ENCODE measurements at regions not wholly inside any gene's neighbourhood (a gene's known extent, or its start where the extent isn't known, plus 50 kb on each side); places are given as distances from the start of the nearest gene placed in this dataset.

GRCh38 chr12:124370851-124371250 is 76.0 kb downstream of the RFLNA start:
- no peaks in the 10 kb centered on the region for H3K9me2 ChIP-seq (replicated peaks; ENCODE audit: control insufficient read depth, low read length)
- H3K9me3 ChIP-seq (ENCODE audit: control insufficient read depth, insufficient read depth, low read length): no peaks in the 10 kb centered on the region
- no peak overlapping the region for H3K4me3 ChIP-seq (ENCODE audit: low read length)
- no peak for TF ChIP-seq CTCF (IDR thresholded peaks at IDR 0.05; ENCODE audit: low read depth, low read length, poor library complexity, severe bottlenecking)
- no peaks in the 10 kb centered on the region for H3K4me1 ChIP-seq (ENCODE audit: control insufficient read depth, low read length)
- H3K79me2 ChIP-seq (ENCODE audit: control insufficient read depth, low read length): no peaks in the 10 kb centered on the region
- peaks cover 3% of the 10 kb centered on the region; the same call in 1 of the 2 replicates for H3K36me3 ChIP-seq (ENCODE audit: control insufficient read depth, low read length)
- H3K4me2 ChIP-seq (ENCODE audit: low read length): no peak overlapping the region
- no peaks in the 10 kb centered on the region for H3K27me3 ChIP-seq (ENCODE audit: control insufficient read depth, low read length)
- H4K20me1 ChIP-seq (ENCODE audit: control insufficient read depth, insufficient read depth, low read depth, low read length): 0 out of 2 replicates have a peak, but pooled peaks cover 4% of the 10 kb centered on the region
- H3F3A ChIP-seq (ENCODE audit: control insufficient read depth, insufficient read depth): no peaks in the 10 kb centered on the region
- no peak overlapping the region for H3K27ac ChIP-seq (ENCODE audit: low read depth, low read length)

GRCh38 chr12:124370384-124370783 is 75.5 kb downstream of the RFLNA start:
- H3F3A ChIP-seq (ENCODE audit: control insufficient read depth, insufficient read depth): no peaks in the 10 kb centered on the region
- no peak for TF ChIP-seq EZH2phosphoT487 (IDR thresholded peaks at IDR 0.05; ENCODE audit: borderline replicate concordance, low read length)
- TF ChIP-seq CTCF (IDR thresholded peaks at IDR 0.05; ENCODE audit: low read depth, low read length, poor library complexity, severe bottlenecking): no peak
- no peaks in the 10 kb centered on the region for H3K4me1 ChIP-seq (ENCODE audit: control insufficient read depth, low read length)
- no peaks in the 10 kb centered on the region for H3K9me2 ChIP-seq (replicated peaks; ENCODE audit: control insufficient read depth, low read length)
- 0 out of 2 replicates have a peak, but pooled peaks cover 4% of the 10 kb centered on the region for H4K20me1 ChIP-seq (ENCODE audit: control insufficient read depth, insufficient read depth, low read depth, low read length)
- no peak overlapping the region for H3K4me2 ChIP-seq (ENCODE audit: low read length)
- no peak overlapping the region for H3K27ac ChIP-seq (ENCODE audit: low read depth, low read length)
- no peaks in the 10 kb centered on the region for H3K9me3 ChIP-seq (ENCODE audit: control insufficient read depth, insufficient read depth, low read length)
- H3K27me3 ChIP-seq (ENCODE audit: control insufficient read depth, low read length): no peaks in the 10 kb centered on the region
- no peak overlapping the region for H3K4me3 ChIP-seq (ENCODE audit: low read length)
- H3K36me3 ChIP-seq (ENCODE audit: control insufficient read depth, low read length): peaks cover 3% of the 10 kb centered on the region; the same call in 1 of the 2 replicates
- no peaks in the 10 kb centered on the region for H3K79me2 ChIP-seq (ENCODE audit: control insufficient read depth, low read length)

- H3K9me3 ChIP-seq (ENCODE audit: control insufficient read depth, insufficient read depth, low read length): no peaks in the 10 kb centered on the region
- H4K20me1 ChIP-seq (ENCODE audit: control insufficient read depth, insufficient read depth, low read depth, low read length): 0 out of 2 replicates have a peak, but pooled peaks cover 4% of the 10 kb centered on the region
- no peaks in the 10 kb centered on the region for H3K4me1 ChIP-seq (ENCODE audit: control insufficient read depth, low read length)
- no peaks in the 10 kb centered on the region for H3K27me3 ChIP-seq (ENCODE audit: control insufficient read depth, low read length)
- H3K36me3 ChIP-seq (ENCODE audit: control insufficient read depth, low read length): peaks cover 3% of the 10 kb centered on the region; the same call in 1 of the 2 replicates
- no peaks in the 10 kb centered on the region for H3F3A ChIP-seq (ENCODE audit: control insufficient read depth, insufficient read depth)
- H3K4me2 ChIP-seq (ENCODE audit: low read length): no peak overlapping the region
- H3K4me3 ChIP-seq (ENCODE audit: low read length): no peak overlapping the region
- H3K79me2 ChIP-seq (ENCODE audit: control insufficient read depth, low read length): no peaks in the 10 kb centered on the region
- no peaks in the 10 kb centered on the region for H3K9me2 ChIP-seq (replicated peaks; ENCODE audit: control insufficient read depth, low read length)
- H3K27ac ChIP-seq (ENCODE audit: low read depth, low read length): no peak overlapping the region
- TF ChIP-seq CTCF (IDR thresholded peaks at IDR 0.05; ENCODE audit: low read depth, low read length, poor library complexity, severe bottlenecking) (no peak), EZH2phosphoT487 (IDR thresholded peaks at IDR 0.05; ENCODE audit: borderline replicate concordance, low read length) (no peak)
These were observed 75.0 kb downstream of the RFLNA start for GRCh38 chr12:124369827-124370378.
